ENCODE measurements at regions not wholly inside any gene's neighbourhood (a gene's known extent, or its start where the extent isn't known, plus 50 kb on each side); places are given as distances from the start of the nearest gene placed in this dataset.

DNA sequence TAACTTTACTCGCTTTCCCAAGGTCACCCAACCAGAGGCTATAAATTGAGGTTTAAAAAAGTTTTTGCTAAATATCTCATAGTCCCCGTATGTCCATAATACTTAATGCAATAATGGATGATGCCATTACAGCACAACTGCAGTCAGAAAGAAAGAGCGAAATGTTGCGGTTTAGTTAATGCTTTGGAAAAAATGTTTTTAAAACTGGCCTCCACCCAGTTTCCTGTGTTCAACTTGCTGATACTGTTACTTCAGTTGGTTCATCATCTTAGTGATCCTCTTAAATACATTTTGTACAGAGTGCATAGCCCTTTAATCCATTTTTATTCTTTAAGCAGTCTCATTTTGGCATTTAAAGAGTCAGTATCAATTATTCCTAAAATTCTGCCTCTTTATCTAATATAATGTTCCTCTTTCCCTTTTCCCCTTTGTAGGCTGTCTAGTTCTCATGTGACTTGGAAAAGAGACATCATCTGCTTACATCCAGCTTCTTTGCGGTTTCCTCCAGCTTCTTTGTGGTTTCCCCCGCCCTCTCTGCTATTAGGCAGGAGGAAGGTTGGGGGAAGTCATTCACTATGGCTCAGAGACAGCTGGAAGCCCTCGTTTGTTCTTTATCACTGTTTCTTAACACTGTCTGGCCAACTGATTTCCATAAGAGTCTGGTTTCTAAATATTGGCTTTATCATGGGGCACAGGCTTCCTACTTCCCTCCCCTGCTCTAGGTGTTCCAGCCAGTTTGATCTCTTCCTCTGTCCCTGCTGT lies 154.3 kb downstream of the GOLIM4 start:
- no peak for TF ChIP-seq EZH2 (IDR thresholded peaks at IDR 0.05; ENCODE audit: low read length)
- TF ChIP-seq, protein P1, sequence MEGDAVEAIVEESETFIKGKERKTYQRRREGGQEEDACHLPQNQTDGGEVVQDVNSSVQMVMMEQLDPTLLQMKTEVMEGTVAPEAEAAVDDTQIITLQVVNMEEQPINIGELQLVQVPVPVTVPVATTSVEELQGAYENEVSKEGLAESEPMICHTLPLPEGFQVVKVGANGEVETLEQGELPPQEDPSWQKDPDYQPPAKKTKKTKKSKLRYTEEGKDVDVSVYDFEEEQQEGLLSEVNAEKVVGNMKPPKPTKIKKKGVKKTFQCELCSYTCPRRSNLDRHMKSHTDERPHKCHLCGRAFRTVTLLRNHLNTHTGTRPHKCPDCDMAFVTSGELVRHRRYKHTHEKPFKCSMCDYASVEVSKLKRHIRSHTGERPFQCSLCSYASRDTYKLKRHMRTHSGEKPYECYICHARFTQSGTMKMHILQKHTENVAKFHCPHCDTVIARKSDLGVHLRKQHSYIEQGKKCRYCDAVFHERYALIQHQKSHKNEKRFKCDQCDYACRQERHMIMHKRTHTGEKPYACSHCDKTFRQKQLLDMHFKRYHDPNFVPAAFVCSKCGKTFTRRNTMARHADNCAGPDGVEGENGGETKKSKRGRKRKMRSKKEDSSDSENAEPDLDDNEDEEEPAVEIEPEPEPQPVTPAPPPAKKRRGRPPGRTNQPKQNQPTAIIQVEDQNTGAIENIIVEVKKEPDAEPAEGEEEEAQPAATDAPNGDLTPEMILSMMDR (optimal IDR thresholded peaks at IDR 0.05 in 1 of 3, IDR thresholded peaks at IDR 0.05 in 1 of 3, conservative IDR thresholded peaks at IDR 0.05 in 1 of 3; ENCODE audit: extremely low read depth in 1 of 3, insufficient read depth in 2 of 3, low read length in 3 of 3): no peak
